Inflammatory macrophage treated with lipopolysaccharide for 1 hour (primary cell): ENCODE measurements at regions not wholly inside any gene's neighbourhood (a gene's known extent, or its start where the extent isn't known, plus 50 kb on each side); places are given as distances from the start of the nearest gene placed in this dataset.

ENCODE experiments used
- DNase-seq, 2 donors: peaks; one replicate each; pipeline ENCODE4 v3.0.0-alpha.2; 2020 to 2022

GRCh38 chr7:46522354-46522906, 601.4 kb upstream of the IGFBP3 start:
- no peak for DNase-seq

DNA sequence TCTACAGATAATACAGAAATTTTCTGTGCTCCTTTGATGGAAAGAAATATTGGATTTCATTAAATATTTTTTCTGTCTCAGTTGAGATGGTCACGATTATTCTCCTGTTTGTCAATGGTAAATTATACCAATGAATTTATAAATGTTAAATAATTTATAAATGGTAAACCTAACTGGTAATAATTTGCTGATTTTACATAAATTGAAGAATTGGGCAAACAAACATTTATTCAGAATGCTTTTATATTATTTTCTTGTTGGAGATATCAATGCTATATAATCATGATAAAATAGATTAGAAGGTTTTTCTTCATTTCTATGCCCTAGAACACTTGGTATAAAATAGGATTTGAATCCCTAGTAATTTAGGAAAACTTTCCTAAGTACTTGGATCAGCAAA, 597.6 kb upstream of the IGFBP3 start:
- no peak for DNase-seq

DNA sequence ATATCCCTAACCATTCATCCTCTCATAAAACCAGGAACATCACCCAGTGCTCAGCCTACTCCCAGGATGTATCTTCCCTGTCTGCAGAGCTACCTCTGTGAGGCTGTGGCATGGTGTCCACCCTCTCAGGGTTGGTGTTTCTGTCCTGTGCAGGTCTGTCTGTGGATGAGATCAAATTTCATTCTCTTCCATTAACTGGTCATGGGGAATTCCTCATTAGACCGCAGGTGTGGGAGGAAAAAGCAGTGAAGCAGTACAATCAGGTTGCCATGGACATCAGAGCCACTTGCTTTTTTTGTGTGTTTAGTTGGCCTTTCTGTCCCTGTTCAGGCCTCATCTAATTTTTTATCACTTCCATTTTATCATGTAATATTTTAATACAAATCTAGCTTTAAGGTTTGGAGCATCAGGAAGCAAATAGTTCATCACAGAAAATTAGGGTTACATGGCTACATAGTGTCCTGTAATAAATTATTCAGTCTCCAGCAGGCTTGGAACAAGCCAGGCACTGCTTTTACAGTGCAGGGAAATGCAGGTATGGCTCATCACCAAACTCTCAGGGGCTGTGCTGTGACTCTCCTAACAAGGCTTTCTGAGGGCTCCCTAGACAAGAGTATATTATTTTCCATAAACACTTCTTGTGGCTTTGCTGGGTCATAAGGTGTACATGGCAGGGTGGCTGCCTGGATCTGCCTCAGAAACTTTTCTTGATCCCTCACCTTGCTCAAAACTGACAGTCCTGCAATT, 594.9 kb upstream of the IGFBP3 start:
- no peak for DNase-seq

DNA sequence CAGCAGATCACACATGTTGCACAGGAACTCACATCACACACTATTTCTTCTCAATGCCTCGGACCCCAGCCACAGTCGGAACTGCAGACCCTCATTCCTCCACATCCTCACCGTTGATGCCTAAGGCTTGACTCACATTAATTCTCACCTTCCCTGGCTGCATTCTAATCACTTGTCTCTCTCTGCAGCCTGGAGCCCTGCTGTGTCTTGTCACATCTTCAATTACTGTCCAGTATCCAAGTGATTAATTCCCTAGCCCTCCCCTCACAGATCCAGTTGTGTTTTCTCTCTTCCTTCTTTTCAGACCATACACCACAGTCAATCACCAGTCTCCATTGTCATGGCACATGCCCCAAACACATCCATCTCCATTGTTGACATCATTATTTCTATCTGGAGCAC, 592.4 kb upstream of the IGFBP3 start:
- DNase-seq: no peak

DNA sequence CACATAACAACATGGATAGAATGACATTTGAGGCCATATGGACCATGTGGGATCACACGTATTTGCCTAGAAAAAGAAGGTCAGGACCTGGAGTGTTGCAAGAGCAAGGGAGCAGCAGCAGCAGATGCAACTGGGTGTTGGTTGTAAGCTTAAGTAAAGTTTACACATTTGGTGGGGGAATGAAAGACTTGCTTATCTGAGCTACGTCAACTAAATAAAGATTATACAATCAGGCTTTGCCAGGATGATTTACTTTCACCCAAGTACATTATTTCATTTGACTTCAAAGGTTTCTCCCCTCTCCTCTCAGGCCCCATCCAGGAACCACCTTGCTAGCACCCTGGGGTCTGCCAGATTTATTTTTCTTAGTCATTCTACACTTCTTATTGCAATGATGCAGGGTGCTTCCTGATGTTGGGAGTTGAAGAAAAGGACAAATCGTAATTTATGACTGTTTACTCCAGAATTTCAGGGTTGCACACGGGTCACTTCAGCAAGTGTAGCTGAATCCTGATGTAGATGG, 591.9 kb upstream of the IGFBP3 start:
- no peak for DNase-seq

- no peak for DNase-seq
These were observed 590.6 kb upstream of the IGFBP3 start for GRCh38 chr7:46511442-46512215.

DNA sequence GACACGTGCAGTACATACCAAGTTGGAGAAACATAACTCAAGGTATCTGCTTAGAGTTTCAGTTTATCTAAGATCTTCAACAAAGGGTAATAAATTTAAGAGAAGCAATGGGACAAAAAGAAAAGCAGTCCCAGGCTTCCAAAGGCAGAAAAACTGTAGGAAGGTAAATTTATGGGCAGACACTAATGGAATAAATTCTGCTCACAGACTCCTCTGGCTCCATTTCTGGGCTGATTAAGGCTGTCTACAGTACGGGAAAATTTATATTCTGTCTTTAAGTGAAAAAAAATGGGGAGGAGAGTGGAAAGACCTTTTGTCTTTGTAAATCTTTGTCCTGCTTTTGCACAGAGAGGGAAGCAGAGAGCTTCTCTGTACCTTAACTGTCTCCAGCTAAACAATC, 587.5 kb upstream of the IGFBP3 start:
- DNase-seq: no peak

DNA sequence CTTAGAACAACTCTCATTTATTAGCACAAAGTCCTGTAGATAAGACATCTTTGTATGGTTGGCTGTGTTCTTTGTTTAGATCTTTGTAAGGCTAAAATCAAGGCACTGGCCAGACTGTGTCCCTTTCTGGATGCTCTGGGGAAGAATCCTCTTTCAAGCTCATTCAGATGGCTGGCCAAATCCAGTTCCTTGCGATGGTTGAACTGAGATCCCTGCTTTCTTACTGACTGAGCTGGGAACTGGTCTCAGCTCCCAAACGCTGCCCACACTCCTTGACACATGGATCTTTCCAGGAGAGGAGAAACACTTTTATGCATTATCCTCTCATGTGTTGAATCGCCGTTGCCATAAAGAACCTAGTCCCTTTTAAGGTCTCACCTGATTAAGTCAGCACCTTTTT, 586.5 kb upstream of the IGFBP3 start:
- DNase-seq: no peak

DNA sequence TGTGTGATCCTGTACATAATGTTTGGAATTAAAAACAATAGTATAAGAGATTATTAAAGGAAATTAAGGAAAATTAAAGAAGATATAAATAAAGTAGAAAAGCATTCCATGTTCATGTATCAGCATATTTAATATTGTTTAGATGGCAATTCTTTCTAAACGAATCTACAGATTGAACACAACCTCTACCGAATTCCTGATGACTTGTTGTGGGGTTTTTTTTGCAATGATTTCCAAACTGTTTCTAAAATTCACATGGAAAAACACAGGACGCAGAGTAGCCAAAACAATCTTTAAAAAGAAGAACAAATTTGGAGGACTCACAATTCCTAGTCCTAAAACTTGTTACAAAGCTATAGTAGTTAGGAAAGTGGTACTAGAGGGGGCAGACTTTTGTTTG, 573.4 kb upstream of the IGFBP3 start:
- no peak for DNase-seq

DNA sequence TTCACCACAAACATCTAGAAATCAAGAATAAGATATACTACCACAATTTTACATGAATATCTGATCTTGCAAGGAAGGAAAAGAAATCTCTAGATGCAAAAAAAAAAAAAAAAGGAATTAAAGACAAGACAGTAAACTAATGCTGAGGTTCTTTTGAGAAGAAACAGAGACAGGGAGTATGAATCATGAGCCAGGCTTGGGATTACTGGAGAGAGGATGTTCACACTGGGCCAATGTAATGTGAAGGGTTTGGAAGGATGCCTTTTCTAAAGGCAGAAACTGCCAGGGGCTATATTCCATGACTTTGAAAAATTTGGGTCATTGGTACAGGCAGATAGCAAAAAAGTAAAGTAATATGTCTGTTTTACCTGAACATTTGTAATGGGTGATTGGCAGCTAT, 573.0 kb upstream of the IGFBP3 start:
- no peak for DNase-seq

GRCh38 chr7:46493196-46493595, 572.1 kb upstream of the IGFBP3 start:
- DNase-seq: no peak

DNA sequence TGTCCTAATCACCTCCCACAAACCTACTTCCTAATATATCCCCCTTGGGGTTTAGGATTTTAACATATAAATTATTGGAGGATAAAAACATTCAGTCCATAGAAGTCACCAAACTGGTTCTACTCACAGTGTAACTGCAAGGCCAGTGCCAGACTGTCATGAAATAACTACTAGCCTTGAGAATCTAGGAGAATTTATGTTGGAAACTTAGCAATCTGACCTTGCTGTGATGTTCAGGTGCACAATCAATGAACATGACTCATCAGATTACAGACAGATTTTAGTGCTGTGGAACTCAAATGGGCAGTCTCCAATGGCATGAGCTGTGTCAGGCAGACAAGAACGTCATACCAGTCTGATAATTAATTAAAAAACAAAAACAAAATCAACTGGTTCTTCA, 571.4 kb upstream of the IGFBP3 start:
- DNase-seq: no peak

DNA sequence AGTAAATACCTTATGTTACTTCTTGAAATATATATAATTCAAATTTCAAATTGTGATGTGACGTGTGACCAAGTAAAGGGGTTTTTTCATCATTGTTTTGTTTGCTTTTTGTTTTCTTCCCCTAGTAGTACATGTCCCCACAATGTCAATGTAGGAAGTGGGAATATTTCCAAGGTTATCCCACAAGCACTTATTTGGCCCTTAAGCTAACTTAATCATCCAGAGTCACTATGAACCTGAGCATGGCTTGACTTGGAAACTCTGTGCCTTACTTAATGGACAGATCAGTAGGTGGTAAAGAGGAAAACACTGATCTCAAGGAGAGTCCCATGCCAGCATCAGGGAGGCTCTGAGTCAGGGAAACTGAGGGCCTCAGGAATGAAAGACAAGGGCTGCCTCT, 569.3 kb upstream of the IGFBP3 start:
- no peak for DNase-seq

GRCh38 chr7:46489106-46489505, 568.0 kb upstream of the IGFBP3 start:
- DNase-seq: no peak

DNA sequence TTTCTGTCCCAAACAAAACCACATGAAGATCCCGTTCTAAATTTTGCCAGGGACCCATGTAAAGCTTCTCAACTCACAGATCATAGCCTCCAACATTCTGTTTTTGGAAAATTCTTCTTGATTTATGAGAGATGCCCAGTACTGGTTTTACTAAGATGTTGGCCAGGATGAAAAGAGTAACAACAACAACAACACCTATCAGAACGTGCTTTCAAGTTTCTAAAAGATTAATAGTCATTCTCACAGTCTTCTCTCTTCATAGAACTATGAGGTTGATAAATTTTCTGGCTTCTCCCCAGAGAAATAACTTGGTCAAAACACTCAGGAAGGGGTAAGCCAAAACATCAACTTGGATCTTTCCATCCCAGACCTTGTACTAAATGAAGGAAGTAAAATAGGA, 567.5 kb upstream of the IGFBP3 start:
- no peak for DNase-seq

- DNase-seq: no peak
These were observed 565.5 kb upstream of the IGFBP3 start for GRCh38 chr7:46486256-46487206.

DNA sequence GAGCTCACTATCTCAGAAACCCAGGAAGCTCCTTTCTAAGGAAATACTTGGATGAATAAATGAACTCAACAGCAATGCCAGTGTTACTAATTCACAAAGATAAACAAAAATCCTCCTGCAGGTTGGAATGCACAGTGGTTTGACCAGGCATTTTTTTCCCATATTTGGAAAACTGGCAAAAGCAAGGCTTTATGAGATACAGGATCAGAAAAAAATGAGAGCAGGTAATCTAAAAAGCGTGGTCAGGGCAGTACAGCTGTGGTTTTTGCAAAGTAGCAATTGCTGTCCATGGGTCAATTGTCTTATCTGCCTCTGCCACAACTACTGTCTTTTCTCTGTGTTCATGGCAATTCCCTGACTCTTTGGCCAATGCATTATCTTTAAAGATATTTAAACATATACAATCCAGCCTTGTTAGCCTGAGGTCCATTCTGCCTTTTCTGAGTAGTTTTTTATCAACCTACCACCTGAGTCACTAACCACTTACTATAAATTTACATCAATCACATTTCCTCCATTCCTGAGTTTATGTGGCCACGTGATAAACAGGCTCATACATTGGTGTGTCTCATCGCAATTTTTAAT, 564.5 kb upstream of the IGFBP3 start:
- no peak for DNase-seq

DNA sequence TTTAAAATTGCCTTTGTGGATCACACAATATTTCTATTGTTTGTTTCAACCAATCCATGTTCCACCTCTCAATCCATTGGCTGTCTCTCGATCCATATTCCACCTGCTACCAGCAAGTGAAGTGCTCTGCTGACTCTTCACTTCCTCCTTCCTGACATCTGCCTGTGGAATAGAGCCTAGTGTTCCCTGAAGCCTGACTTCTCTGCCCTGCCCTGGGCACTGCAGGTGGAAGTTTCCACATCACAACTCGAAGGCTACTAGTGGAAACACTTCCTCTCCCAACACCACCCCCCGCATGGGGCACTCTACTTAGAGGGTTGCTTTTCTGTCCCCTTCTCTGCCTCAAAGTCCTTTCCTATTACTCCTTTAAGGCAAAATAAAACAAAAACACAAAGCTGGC, 563.8 kb upstream of the IGFBP3 start:
- no peak for DNase-seq

- no peak for DNase-seq
These were observed 559.5 kb upstream of the IGFBP3 start for GRCh38 chr7:46480619-46481018.

DNA sequence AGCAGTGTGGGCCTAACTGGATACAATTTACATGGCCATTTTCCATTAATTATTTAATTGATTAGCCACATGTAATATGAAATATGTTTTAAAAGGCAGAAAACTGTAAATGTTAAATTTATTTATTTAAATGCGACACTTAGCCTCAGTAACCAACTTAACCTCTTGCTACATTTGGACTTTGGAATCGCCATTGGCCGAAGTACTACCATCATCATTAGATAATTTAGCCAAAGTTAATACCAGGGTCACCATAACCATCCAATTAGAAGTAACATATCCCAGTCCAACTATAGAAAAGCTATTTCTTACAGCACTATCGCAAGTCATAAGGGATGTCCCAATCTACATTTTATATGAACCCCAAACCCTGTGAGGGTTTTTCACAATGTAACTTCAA, 558.6 kb upstream of the IGFBP3 start:
- no peak for DNase-seq

DNA sequence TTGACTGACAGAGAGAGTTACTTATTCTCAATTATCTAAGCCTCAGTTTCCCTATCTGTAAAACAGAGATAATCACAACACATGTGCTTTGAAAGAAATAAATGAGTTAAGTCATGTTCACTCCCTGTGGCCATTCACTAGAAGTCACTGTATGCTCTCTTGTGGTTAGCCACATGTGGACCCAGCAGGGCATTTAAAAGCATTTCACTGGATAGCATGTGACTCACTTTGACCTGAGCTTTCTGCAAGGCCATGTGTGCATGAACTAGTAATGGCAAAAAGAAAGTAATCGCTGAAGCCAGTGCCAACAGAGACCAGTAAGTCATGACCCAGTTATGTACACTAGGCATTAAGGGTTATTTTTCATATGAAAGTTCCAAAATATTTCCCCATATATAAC, 557.0 kb upstream of the IGFBP3 start:
- no peak for DNase-seq

GRCh38 chr7:46468753-46469356, 547.8 kb upstream of the IGFBP3 start:
- no peak for DNase-seq
